Activated CD8-positive, alpha-beta memory T cell treated with anti-CD3 and anti-CD28 coated beads, Interleukin-2, amount 50 U/mL, for 4 hours (primary cell): ENCODE measurements at regions not wholly inside any gene's neighbourhood (a gene's known extent, or its start where the extent isn't known, plus 50 kb on each side); places are given as distances from the start of the nearest gene placed in this dataset.

Experiments used
- DNase-seq: peaks from one replicate; pipeline ENCODE4 v3.0.0-alpha.2; 2020

DNA sequence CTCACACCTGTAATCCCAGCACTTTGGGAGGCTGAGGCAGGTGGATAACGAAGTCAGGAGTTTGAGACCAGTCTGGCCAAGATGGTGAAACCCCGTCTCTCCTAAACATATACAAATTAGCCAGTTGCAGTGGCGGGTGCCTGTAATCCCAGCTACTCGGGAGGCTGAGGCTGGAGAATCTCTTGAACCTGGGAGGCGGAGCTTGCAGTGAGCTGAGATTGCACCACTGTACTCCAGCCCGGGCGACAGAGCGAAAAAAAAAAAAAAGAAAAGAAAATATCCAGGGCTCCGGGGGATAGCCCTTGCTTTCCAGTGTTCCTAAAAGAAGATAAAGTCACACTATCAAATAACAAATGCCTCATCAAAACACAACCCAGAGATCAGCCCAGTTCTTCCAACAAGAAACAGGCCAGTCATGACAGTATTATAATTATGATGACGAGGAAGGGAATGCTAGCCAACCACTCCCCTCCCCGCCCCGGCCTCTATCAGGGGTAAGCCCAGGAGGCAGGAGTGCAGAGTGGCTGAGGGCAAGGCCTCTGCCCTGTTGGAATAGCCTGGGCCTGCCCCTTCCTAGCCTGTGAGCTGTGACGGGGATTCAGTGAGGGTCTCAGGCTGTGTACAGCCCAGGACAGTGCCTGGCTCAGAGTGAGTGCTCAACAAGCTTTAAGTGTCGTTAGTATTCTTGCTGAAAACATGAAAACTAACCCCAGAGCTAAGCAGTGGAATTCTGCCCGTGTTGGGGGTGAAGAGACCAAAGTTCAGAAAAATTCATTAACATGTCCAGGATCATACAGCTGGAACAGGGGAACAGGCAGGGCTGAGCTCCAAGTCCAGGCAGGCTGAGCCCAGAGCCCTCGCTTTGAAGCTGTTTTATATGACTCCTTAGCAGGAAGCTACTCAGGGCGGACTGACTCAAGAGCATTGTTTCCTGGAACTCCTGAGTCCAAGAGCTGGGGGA is 54.3 kb downstream of the FAM241B start:
- DNase-seq, result no peak

DNA sequence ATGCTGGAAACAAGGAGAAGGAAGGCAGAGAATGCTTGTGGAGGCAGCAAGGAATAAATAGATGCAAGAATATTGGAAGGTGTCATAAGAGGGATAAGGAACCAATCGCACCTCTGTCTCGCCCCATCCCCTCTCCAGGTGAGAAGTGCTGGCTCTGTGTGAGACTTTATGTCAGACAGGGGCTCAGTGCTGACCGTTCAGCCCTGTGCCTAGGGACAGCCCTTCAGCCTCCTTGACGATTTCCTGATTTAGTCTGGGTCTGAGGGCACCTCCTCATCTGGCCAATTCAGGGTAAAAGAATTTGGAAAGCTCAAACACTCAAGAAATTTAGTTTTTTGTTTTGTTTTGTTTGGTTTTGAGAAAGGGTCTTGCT is 54.9 kb downstream of the FAM241B start:
- no peak for DNase-seq

DNA sequence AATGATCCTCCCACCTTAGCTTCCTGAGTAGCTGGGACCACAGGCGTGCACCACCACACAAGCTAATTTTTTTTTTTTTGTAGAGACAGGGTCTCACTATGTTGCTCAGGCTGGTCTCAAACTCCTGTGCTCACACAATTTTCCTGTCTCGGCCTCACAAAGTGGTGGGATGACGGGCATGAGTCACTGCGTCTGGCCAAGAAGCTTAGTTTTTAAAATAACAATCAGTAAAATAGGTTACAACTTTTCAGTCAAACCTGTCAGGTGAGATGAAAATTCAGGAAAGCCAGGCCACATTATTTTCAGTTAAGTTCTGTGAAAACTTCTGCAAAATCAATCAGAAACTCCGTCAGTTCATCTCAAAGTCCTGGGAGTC is 55.4 kb downstream of the FAM241B start:
- DNase-seq, result no peak

DNA sequence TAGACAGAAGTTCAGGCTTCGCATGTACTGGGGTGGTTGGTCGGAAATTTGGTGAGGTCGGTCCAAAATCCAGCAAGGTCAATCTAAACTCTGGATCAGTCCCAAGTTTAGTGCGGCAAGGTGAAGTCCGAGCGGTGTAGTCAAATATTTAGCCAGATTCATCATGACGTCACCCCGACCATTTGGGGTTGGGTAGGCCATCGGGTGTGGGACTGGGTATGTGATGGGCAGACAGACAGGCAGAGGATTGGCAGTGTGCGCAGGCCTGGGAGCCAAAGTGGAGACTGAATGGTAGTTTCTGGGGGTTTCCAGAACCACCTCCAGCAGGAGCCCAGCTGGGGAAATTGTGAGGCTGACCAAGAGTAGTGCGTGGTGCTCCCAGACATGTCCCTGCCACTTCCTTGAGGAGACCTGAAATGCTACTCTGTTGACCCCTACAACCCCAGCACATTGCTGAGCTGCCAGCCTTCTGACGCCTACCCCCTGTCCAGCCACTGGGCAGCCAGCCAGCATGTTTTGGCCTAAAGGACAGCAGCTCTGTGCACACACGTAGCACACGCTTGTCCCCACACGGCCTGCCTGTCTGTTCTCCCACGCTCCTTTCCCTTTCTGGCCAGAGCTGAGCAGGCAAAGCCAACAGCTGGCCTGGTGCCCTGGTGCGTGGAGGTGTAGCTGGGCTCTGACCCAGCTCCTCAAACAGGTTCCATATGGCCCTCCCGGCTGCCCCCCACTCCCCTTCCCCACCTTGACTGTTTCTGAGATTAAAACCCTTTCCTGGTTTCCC is 55.9 kb downstream of the FAM241B start:
- DNase-seq, result no peak

DNA sequence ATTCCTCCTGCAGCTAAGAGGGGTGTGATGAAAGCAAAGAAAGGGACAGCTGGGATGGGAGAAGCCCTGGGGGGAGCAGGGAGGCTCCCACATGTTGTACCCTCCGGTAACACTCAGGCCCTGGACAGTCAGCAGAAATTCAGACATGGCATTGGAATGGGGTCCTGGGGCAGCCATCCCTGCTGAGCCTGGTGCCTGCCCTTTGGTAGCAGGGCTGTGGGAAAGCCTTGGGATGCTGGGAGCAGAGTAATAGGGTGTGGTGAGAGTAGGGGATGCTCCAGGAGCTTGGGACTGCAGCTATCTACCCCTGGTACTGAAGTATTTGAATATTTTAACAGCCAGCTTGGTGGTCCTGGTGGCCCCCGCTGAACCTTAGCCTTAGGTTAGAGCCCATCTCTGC is 56.8 kb downstream of the FAM241B start:
- no peak for DNase-seq

- no peak for DNase-seq
Observed at GRCh38 chr10:69687426-69687825, 57.4 kb downstream of the FAM241B start.

- DNase-seq, result no peak
Observed at GRCh38 chr10:69692267-69692666, 62.2 kb downstream of the FAM241B start.

- no peak for DNase-seq
Observed at GRCh38 chr10:69692891-69693290, 62.8 kb downstream of the FAM241B start.

- DNase-seq, result no peak
Observed at GRCh38 chr10:69693886-69694285, 63.8 kb downstream of the FAM241B start.

DNA sequence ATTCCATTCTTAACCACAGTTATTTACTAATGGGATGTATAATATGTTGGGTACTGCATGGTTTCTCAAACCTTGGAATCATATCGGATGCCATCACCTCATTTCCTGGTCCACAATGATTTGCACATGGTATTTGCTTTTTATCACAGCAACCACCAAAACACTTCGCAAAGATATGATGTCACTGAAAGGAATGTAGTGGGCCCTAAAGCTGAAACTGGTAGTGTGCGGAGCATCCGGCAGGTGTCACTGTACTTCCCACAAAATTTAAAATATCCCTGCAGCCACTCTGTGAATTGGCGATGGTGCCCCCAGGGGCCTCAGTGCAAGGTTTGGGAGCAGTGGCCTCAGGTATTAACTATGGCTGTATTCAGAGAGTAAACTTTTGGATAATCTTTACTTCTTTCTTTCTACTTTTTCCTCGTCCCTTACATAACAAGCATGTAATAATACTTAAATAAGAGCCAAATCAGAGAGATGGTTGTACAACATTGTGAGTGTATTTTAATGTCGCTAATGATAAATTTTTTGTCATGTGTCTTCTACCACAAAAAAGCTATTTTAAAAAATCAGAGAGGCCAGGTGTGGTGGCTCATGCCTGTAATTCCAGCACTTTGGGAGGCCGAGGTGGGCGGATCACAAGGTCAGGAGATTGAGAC is 66.2 kb downstream of the FAM241B start:
- DNase-seq, result no peak

DNA sequence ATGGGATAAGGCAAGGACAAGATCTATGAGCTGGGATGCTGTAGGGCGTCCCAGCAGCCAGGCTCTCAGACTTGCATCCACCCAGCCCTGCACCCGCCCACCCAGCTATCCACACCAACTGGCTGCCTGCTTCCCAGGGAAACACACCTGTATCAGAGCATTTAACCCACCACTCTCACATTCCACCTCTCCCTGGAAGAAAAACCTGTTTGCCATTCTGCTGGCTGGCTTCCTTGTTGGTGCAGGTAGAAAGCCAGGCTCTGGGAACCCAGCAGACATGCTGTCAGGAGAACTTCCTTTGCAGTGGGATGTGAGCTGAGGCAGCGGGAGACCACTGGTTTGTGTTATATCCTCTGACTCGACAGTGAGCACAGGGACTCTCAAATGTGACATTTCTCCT is 67.0 kb downstream of the FAM241B start:
- DNase-seq, result no peak

GRCh38 chr10:69703256-69703655 is 73.2 kb downstream of the FAM241B start:
- DNase-seq, result no peak

GRCh38 chr10:69703766-69704630 is 74.0 kb downstream of the FAM241B start:
- no peak for DNase-seq

- no peak for DNase-seq
Observed at GRCh38 chr10:69709366-69709941, 79.4 kb downstream of the FAM241B start.

DNA sequence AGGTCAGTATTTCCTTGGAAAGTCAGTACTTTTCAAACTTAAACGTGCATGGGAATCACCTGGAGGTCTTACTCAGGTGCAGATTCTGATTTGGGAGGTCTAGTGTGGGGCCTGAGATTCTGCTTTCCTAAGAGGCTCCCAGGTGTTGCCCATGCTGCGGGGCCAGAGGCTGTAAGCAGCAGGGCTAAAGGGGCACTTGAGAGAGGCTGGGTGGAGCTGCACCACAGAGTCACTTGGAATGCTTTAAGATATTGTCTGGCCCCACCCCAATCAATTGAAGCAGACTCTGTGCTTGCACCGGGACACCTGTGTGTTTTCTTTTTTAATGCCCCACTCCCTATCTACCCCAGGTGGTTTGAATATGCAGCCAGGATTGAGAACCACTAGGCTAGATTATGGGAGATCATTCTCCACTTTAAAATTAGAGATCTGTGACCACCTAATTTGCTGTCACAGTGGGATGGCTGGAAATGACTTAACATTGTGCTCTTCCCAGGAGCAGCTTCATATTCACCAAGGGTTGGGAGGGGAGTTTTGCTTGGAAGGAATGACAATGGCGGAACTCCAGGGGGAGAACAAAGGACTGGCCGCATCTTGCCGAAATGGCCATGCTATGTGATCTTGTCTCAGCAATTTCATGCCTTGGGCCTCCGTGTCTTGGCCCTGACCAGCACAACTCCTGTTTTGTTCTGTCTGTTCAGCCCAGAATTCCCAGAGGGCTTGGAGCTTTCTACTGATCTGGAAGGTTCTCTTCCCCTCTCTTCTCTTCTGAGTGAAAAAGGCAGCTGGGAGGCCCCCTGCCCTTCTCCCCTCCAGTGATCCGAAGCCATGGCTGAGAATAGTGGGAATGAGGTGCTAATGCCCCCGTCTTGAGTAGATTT is 80.2 kb downstream of the FAM241B start:
- DNase-seq, result no peak

DNA sequence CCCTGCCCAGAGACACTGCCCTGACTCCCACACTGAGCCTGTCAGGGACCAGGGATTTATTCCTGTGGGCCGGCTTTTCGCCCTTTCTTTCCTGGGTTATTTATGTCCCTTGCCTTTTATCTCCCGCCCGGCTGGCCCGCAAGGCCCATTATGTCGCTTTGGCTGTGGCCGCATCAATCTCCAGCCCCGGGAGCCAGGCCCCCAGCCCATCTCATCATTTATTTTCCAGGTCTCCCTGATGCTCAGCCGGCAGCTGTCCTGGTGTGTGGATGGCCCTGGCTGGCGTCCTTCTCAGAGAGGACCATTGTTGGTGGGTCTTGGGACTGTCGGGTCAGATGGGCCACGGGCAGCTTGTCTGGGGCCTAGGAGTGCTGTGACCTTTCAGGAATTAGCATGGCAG is 82.3 kb downstream of the FAM241B start:
- DNase-seq, result no peak

- no peak for DNase-seq
Observed at GRCh38 chr10:69714572-69714971, 84.5 kb downstream of the FAM241B start.

DNA sequence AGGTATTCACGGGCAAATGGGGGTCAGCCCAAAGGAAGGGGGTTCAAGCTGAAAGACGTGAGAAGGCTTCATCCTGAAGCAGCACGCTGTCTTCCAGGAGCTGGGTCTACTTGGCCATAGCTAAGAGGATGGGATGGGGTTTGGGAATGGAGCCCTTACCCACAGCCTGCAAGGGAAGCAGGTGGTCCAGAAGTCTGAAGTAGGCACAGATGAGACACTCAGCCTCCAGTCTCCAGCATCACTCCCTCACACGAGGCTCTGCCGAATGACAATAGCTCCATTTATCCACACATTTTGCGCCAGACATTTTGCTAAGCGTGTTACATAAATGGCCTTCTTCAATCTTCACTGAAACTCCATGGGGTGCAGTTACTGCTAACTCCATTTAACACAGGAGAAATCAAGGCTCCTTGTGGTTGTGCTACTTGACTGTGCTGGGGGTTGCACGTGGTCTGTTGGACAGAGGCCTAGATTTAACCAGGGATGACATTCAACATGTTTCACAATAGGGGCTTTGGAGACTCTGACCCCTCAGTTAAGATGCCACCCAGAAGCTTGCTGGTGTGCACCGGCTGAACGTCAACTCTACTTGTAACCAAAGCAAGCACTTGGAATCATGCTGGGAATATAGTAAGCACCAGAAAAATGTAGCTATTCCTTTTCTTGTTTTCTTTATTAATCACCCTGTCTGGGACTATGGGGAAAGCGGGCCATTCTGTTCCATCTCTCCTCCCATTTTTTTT is 85.3 kb downstream of the FAM241B start:
- DNase-seq, result no peak

- DNase-seq, result no peak
Observed at GRCh38 chr10:69715899-69716606, 85.7 kb upstream of the COL13A1 start.
